ENCODE measurements at regions not wholly inside any gene's neighbourhood (a gene's known extent, or its start where the extent isn't known, plus 50 kb on each side); places are given as distances from the start of the nearest gene placed in this dataset.

- H3K9me3 Mint-ChIP-seq (ENCODE audit: low read depth): no peaks in the 10 kb centered on the region
- H3K27me3 Mint-ChIP-seq: peaks cover 62% of the 10 kb centered on the region
- H3K4me3 Mint-ChIP-seq (ENCODE audit: low read depth): no peak overlapping the region
- no peak overlapping the region for H3K27ac Mint-ChIP-seq
- no peaks in the 10 kb centered on the region for H3K36me3 Mint-ChIP-seq (ENCODE audit: insufficient read depth)
- H3K4me1 Mint-ChIP-seq (ENCODE audit: low read depth): peaks cover 14% of the 10 kb centered on the region
- no peak for TF ChIP-seq CTCF (IDR thresholded peaks at IDR 0.05; ENCODE audit: unreplicated experiment)
- no peak for DNase-seq (ENCODE audit: low spot score, unreplicated experiment)
These were observed 264.6 kb upstream of the TRIB2 start for GRCh38 chr2:12452185-12452584.

GRCh38 chr2:12453731-12454130 lies 263.0 kb upstream of the TRIB2 start:
- H3K36me3 Mint-ChIP-seq (ENCODE audit: insufficient read depth): no peaks in the 10 kb centered on the region
- no peak for TF ChIP-seq CTCF (IDR thresholded peaks at IDR 0.05; ENCODE audit: unreplicated experiment)
- H3K9me3 Mint-ChIP-seq (ENCODE audit: low read depth): no peaks in the 10 kb centered on the region
- H3K4me1 Mint-ChIP-seq (ENCODE audit: low read depth): peaks cover 14% of the 10 kb centered on the region
- H3K4me3 Mint-ChIP-seq (ENCODE audit: low read depth): no peak overlapping the region
- H3K27me3 Mint-ChIP-seq: peaks cover 61% of the 10 kb centered on the region
- DNase-seq (ENCODE audit: low spot score, unreplicated experiment): no peak
- no peak overlapping the region for H3K27ac Mint-ChIP-seq

GRCh38 chr2:12455661-12456060 lies 261.1 kb upstream of the TRIB2 start:
- H3K4me1 Mint-ChIP-seq (ENCODE audit: low read depth): peaks cover 12% of the 10 kb centered on the region
- H3K36me3 Mint-ChIP-seq (ENCODE audit: insufficient read depth): no peaks in the 10 kb centered on the region
- no peak for TF ChIP-seq CTCF (IDR thresholded peaks at IDR 0.05; ENCODE audit: unreplicated experiment)
- no peaks in the 10 kb centered on the region for H3K9me3 Mint-ChIP-seq (ENCODE audit: low read depth)
- H3K27ac Mint-ChIP-seq: no peak overlapping the region
- no peak overlapping the region for H3K4me3 Mint-ChIP-seq (ENCODE audit: low read depth)
- no peak for DNase-seq (ENCODE audit: low spot score, unreplicated experiment)
- H3K27me3 Mint-ChIP-seq: peaks cover 41% of the 10 kb centered on the region

GRCh38 chr2:12456293-12457106 lies 260.2 kb upstream of the TRIB2 start:
- Mint-ChIP-seq H3K9me3 (ENCODE audit: low read depth) (peaks cover 7% of the 10 kb centered on the region), H3K36me3 (ENCODE audit: insufficient read depth) (no peaks in the 10 kb centered on the region), H3K27ac (no peak overlapping the region), H3K4me1 (ENCODE audit: low read depth) (peaks cover 10% of the 10 kb centered on the region), H3K27me3 (peaks cover 39% of the 10 kb centered on the region), H3K4me3 (ENCODE audit: low read depth) (no peak overlapping the region)
- no peak for TF ChIP-seq CTCF (IDR thresholded peaks at IDR 0.05; ENCODE audit: unreplicated experiment)
- DNase-seq (ENCODE audit: low spot score, unreplicated experiment): no peak

- Mint-ChIP-seq H3K9me3 (ENCODE audit: low read depth) (peaks cover 12% of the 10 kb centered on the region), H3K4me3 (ENCODE audit: low read depth) (no peak overlapping the region), H3K27ac (no peak overlapping the region)
These were observed 258.9 kb upstream of the TRIB2 start for GRCh38 chr2:12457831-12458230.

More at GRCh38 chr2:12457831-12458230, 258.9 kb upstream of the TRIB2 start:
- no peaks in the 10 kb centered on the region for H3K36me3 Mint-ChIP-seq (ENCODE audit: insufficient read depth)
- no peaks in the 10 kb centered on the region for H3K4me1 Mint-ChIP-seq (ENCODE audit: low read depth)
- TF ChIP-seq CTCF (IDR thresholded peaks at IDR 0.05; ENCODE audit: unreplicated experiment): no peak
- peaks cover 32% of the 10 kb centered on the region for H3K27me3 Mint-ChIP-seq
- DNase-seq (ENCODE audit: low spot score, unreplicated experiment): no peak

All from progenitor cell of endocrine pancreas (in vitro differentiated cells).